Activated naive CD8-positive, alpha-beta T cell treated with anti-CD3 and anti-CD28 coated beads, Interleukin-2, amount 50 U/mL, for 24 hours (primary cell): ENCODE measurements at regions not wholly inside any gene's neighbourhood (a gene's known extent, or its start where the extent isn't known, plus 50 kb on each side); places are given as distances from the start of the nearest gene placed in this dataset.

Source experiments
- ATAC-seq: fragments of 150-1000 bp; cut with Tn5 transposase; one replicate; pipeline ENCODE4 v1.10.0; 2021
- DNase-seq: peaks from one replicate; pipeline ENCODE4 v3.0.0; 2021
- H3K27ac Mint-ChIP-seq: one replicate; pipeline ENCODE4 v1.8.0; 2021; ENCODE audit warnings: mild to moderate bottlenecking, mixed read lengths
- H3K27me3 Mint-ChIP-seq: one replicate; pipeline ENCODE4 v1.8.0; 2021; ENCODE audit warnings: mixed read lengths
- H3K36me3 Mint-ChIP-seq: one replicate; pipeline ENCODE4 v1.8.0; 2021; ENCODE audit warnings: low read depth, mixed read lengths
- H3K4me1 Mint-ChIP-seq: one replicate; pipeline ENCODE4 v1.8.0; 2021; ENCODE audit warnings: mixed read lengths
- H3K4me3 Mint-ChIP-seq: one replicate; pipeline ENCODE4 v1.8.0; 2021; ENCODE audit warnings: mild to moderate bottlenecking, moderate library complexity, mixed read lengths
- H3K9me3 Mint-ChIP-seq: one replicate; pipeline ENCODE4 v1.8.0; 2021; ENCODE audit warnings: mixed read lengths

DNA sequence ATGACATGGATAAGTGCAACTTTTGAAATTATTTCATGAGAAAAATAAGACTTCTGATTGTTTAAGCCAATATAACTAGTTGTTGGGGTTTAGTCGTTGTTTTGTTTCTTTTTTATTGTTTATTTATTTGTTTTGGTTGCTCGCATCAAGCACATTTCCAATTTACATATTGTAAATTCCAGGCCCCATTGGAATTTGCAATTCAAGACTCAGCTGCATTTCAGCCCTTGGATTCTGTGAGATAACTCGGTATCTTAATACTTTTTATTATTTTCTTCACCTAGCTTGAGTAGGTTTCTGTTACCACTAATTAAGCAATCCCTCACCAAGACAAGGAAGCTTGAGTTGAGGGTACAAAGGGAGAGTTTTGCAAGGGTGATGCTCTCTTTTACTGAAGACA is 318.3 kb upstream of the GATB start:
- Mint-ChIP-seq H3K27ac (no peak overlapping the region), H3K27me3 (no peaks in the 10 kb centered on the region), H3K9me3 (peaks cover 4% of the 10 kb centered on the region), H3K4me1 (peaks cover 26% of the 10 kb centered on the region), H3K36me3 (no peaks in the 10 kb centered on the region), H3K4me3 (no peak overlapping the region)
- ATAC-seq, result no peak
- no peak for DNase-seq

- no peak overlapping the region for H3K4me3 Mint-ChIP-seq
- peaks cover 4% of the 10 kb centered on the region for H3K9me3 Mint-ChIP-seq
- H3K27ac Mint-ChIP-seq, result no peak overlapping the region
- H3K36me3 Mint-ChIP-seq, result no peaks in the 10 kb centered on the region
- no peak for ATAC-seq
- no peak for DNase-seq
- peaks cover 24% of the 10 kb centered on the region for H3K4me1 Mint-ChIP-seq
- H3K27me3 Mint-ChIP-seq, result no peaks in the 10 kb centered on the region
Measured at GRCh38 chr4:152077582-152077981, 316.8 kb upstream of the GATB start.

GRCh38 chr4:152075253-152075928 is 314.6 kb upstream of the GATB start:
- Mint-ChIP-seq H3K27ac (no peak overlapping the region), H3K36me3 (no peaks in the 10 kb centered on the region), H3K4me1 (peaks cover 12% of the 10 kb centered on the region), H3K27me3 (no peaks in the 10 kb centered on the region), H3K4me3 (no peak overlapping the region), H3K9me3 (peaks cover 4% of the 10 kb centered on the region)
- DNase-seq, result no peak
- ATAC-seq, result no peak

DNA sequence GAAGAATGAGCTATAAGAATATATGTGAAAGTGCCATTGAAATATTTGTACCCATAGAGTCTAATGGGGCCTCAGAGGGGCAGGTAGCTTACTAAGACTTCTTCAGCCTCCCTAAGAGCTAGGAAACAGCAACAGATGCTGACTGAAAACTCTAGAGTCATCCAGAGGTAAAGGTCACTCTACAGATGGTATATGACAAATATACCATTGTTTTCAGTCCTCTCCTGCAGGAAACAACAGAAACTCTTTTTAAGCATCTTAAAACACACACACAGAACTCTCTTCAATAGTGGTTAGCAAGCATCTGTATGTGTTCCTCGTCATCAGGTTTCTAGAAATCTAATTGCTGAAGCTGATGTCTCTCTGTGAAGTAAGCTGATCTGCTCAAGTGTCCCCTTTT is 313.8 kb upstream of the GATB start:
- Mint-ChIP-seq H3K9me3 (peaks cover 4% of the 10 kb centered on the region), H3K4me3 (no peak overlapping the region), H3K27ac (no peak overlapping the region), H3K36me3 (no peaks in the 10 kb centered on the region), H3K27me3 (no peaks in the 10 kb centered on the region), H3K4me1 (peaks cover 3% of the 10 kb centered on the region)
- peak; percentile 62 for ATAC-seq
- DNase-seq, result no peak

DNA sequence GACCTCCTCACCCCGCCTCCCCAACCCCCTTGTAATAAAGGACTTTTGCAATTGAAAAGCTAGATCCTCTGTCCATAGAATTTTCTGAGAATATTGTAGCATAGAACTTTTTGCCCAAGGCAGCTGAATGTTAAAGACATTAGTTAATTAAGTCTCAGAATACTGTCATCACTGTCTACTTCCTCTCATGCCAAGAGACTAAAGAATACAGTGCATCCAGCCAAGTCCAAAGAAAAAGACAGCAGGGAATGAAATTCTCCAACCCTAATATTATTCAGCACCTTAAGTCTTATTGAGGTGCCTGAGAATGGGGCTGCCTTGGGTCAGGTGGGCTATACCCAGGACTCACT is 313.3 kb upstream of the GATB start:
- DNase-seq (no peak), ATAC-seq (no peak)
- Mint-ChIP-seq H3K36me3 (no peaks in the 10 kb centered on the region), H3K4me1 (peaks cover 2% of the 10 kb centered on the region), H3K27ac (no peak overlapping the region), H3K9me3 (peaks cover 4% of the 10 kb centered on the region), H3K4me3 (no peak overlapping the region), H3K27me3 (no peaks in the 10 kb centered on the region)

DNA sequence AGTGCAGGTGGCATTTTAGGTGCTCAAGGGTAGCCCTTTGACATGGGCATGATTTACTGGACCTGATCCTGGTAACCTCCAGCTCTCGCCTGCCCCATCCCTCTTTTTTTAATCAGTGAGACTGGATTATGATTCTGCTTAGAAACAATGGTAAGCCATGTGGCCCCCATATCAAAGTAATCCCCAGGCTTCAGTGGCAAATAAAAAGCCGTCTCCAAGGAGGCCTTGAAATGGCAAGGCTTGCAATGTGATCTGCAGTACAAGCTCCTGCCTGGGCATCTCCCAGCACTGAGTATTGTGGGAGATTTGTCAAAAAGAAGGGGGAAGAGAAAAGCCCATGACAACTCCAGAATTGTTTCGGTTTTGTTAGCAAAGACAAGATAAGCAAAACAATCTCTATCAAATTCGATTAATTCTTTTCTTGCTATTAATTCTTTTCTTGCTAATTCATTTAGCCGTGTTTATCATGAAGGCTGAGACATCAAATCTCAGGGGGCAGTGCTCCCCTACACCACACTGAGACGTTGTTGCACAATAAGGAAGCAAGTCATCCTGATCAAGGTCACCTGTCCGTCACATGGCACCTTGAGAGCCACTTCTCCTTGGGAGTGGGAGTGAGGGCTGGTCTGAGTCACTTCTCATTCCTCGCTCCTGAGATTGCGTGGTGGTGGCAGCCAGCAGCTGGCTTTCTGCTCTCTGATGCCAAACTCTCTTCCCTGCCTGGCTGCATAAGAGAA is 312.7 kb upstream of the GATB start:
- H3K27me3 Mint-ChIP-seq, result no peaks in the 10 kb centered on the region
- H3K4me3 Mint-ChIP-seq, result no peak overlapping the region
- H3K4me1 Mint-ChIP-seq, result peaks cover 6% of the 10 kb centered on the region
- H3K9me3 Mint-ChIP-seq, result peaks cover 4% of the 10 kb centered on the region
- H3K27ac Mint-ChIP-seq, result no peak overlapping the region
- ATAC-seq, result no peak
- no peaks in the 10 kb centered on the region for H3K36me3 Mint-ChIP-seq
- DNase-seq, result no peak

DNA sequence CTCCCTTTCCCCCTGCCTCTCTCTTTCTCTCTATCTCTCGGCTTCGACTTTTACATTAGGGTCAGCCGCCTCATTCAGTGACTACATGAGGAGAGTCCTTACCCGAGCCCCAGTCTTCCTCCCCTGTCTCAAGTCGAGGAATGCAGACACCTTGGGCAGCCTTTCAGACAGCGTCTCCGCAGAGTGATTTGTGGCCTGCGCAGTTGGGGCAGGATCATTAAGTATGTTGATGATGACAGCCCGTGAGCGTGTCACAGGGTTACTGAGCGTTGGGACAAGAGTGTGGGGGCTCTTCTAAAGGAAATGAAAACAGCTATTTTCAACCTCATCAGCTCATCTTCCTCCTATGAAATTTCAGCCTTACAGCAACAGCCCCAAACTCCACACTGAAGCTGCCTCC is 312.1 kb upstream of the GATB start:
- ATAC-seq (no peak), DNase-seq (no peak)
- Mint-ChIP-seq H3K4me3 (no peak overlapping the region), H3K4me1 (peaks cover 7% of the 10 kb centered on the region), H3K27me3 (no peaks in the 10 kb centered on the region), H3K27ac (no peak overlapping the region), H3K36me3 (no peaks in the 10 kb centered on the region), H3K9me3 (peaks cover 4% of the 10 kb centered on the region)

DNA sequence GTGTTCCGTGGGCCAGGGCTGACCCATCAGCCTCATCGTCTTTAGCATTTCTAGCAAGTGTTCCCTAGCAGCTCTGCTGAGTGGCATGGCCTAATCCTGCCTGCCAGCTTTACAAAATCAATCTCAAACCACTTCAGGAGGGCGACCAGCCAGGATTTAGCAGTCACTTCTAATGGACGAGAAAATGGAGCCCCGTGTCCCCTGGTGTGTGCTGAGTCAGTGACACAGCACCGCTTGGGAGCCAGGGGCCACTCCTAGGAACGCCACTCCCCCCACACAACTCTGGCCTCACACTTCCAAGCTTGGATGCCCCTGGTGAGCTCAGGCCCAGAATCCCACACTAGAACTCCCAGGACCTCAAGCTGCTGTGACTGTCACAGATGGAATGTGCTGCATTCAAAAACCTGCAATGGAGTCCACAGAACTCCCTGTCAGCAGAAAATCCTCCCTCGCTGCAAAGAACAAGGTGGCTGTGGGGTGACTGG is 311.2 kb upstream of the GATB start:
- H3K4me1 Mint-ChIP-seq, result peaks cover 7% of the 10 kb centered on the region
- H3K9me3 Mint-ChIP-seq, result no peaks in the 10 kb centered on the region
- H3K36me3 Mint-ChIP-seq, result no peaks in the 10 kb centered on the region
- no peaks in the 10 kb centered on the region for H3K27me3 Mint-ChIP-seq
- no peak for DNase-seq
- no peak for ATAC-seq
- no peak overlapping the region for H3K4me3 Mint-ChIP-seq
- no peak overlapping the region for H3K27ac Mint-ChIP-seq

GRCh38 chr4:152070854-152071253 is 310.0 kb upstream of the GATB start:
- H3K9me3 Mint-ChIP-seq, result no peaks in the 10 kb centered on the region
- ATAC-seq (no peak), DNase-seq (no peak)
- H3K4me3 Mint-ChIP-seq, result no peak overlapping the region
- H3K27ac Mint-ChIP-seq, result no peak overlapping the region
- peaks cover 7% of the 10 kb centered on the region for H3K4me1 Mint-ChIP-seq
- no peaks in the 10 kb centered on the region for H3K36me3 Mint-ChIP-seq
- no peaks in the 10 kb centered on the region for H3K27me3 Mint-ChIP-seq

DNA sequence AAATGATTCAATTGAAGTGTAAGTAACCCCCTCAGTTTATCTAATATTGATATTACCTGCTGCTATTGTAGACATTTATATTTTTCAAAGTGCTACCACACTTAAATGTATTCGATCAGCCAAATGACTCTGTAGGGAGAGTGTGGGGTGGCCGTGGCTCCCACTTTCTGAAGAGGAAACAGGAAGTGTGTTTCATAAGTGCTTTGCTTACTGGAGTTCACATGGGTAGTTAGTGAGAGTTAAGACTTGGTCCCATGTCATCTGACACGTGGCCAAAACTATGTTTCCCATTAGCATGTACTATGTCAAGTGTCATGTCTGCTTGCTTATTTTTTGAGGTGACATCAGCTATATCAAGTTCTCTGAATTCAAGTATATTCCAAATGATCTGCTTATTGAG is 308.1 kb upstream of the GATB start:
- Mint-ChIP-seq H3K9me3 (no peaks in the 10 kb centered on the region), H3K27me3 (no peaks in the 10 kb centered on the region), H3K36me3 (no peaks in the 10 kb centered on the region), H3K27ac (no peak overlapping the region), H3K4me1 (peaks cover 12% of the 10 kb centered on the region), H3K4me3 (no peak overlapping the region)
- DNase-seq (no peak), ATAC-seq (no peak)

GRCh38 chr4:152065545-152065944 is 304.7 kb upstream of the GATB start:
- peaks cover 20% of the 10 kb centered on the region for H3K4me1 Mint-ChIP-seq
- no peak overlapping the region for H3K4me3 Mint-ChIP-seq
- DNase-seq (no peak), ATAC-seq (no peak)
- no peaks in the 10 kb centered on the region for H3K27me3 Mint-ChIP-seq
- H3K36me3 Mint-ChIP-seq, result no peaks in the 10 kb centered on the region
- no peaks in the 10 kb centered on the region for H3K9me3 Mint-ChIP-seq
- no peak overlapping the region for H3K27ac Mint-ChIP-seq

GRCh38 chr4:152064753-152065152 is 303.9 kb upstream of the GATB start:
- ATAC-seq (no peak), DNase-seq (no peak)
- H3K9me3 Mint-ChIP-seq, result no peaks in the 10 kb centered on the region
- H3K27ac Mint-ChIP-seq, result no peak overlapping the region
- peaks cover 20% of the 10 kb centered on the region for H3K4me1 Mint-ChIP-seq
- H3K36me3 Mint-ChIP-seq, result no peaks in the 10 kb centered on the region
- H3K27me3 Mint-ChIP-seq, result no peaks in the 10 kb centered on the region
- H3K4me3 Mint-ChIP-seq, result no peak overlapping the region

GRCh38 chr4:152064282-152064681 is 303.5 kb upstream of the GATB start:
- Mint-ChIP-seq H3K27me3 (no peaks in the 10 kb centered on the region), H3K9me3 (no peaks in the 10 kb centered on the region), H3K4me3 (no peak overlapping the region), H3K4me1 (peaks cover 20% of the 10 kb centered on the region), H3K36me3 (no peaks in the 10 kb centered on the region), H3K27ac (no peak overlapping the region)
- DNase-seq, result no peak
- ATAC-seq, result no peak

- Mint-ChIP-seq H3K4me3 (no peak overlapping the region), H3K27me3 (no peaks in the 10 kb centered on the region), H3K4me1 (peaks cover 18% of the 10 kb centered on the region), H3K36me3 (no peaks in the 10 kb centered on the region), H3K27ac (no peak overlapping the region), H3K9me3 (no peaks in the 10 kb centered on the region)
- ATAC-seq (no peak), DNase-seq (no peak)
Measured at GRCh38 chr4:152063621-152064240, 302.9 kb upstream of the GATB start.

DNA sequence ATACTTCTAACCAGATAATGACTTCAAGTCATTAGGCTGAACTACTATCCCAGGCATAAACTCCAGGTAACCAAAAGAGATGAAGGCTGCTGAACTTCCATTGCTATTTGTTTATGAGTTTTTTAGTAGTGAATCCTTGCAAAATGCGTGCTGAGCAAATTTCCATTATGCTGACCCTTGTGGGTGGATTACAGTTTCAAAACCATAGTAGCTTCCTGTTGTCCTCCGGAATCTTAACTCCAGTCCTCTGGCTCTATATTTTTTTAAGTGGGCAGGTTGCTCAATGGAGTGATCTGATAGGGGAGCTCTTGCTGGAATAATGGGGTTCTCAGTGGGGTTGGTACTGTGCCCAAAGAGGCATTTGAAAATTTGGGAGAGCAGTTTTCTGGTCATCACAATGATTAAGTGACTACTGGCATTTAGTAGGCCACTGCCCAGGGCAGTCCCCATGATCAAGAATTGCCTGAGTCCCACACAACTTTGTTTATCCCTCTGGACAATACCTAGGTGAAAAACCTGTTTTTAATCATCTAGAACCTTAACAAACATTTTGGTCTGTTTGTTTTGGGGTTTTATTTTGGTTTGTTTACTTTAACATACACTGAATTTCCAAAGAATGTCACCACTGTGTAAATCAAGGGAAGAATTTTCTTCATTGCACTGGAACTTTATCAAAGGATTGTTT is 302.3 kb upstream of the GATB start:
- DNase-seq (no peak), ATAC-seq (no peak)
- H3K36me3 Mint-ChIP-seq, result no peaks in the 10 kb centered on the region
- no peak overlapping the region for H3K4me3 Mint-ChIP-seq
- peaks cover 15% of the 10 kb centered on the region for H3K4me1 Mint-ChIP-seq
- H3K27ac Mint-ChIP-seq, result no peak overlapping the region
- H3K9me3 Mint-ChIP-seq, result peaks cover 5% of the 10 kb centered on the region
- H3K27me3 Mint-ChIP-seq, result no peaks in the 10 kb centered on the region
